HEK293 (cell line): ENCODE measurements at regions not wholly inside any gene's neighbourhood (a gene's known extent, or its start where the extent isn't known, plus 50 kb on each side); places are given as distances from the start of the nearest gene placed in this dataset.

Source experiments
- CTCF ChIA-PET: fragments of 350-600 bp; formaldehyde crosslinking; extraction: SDS; loops from one replicate; lab custom pipeline; 2021; ENCODE audit warnings: antibody characterized with exemption; lab: Yijun Ruan, JAX
- POLR2A ChIA-PET: fragments of 300-600 bp; formaldehyde crosslinking; extraction: SDS; loops from one replicate; lab custom pipeline; 2020; ENCODE audit warnings: antibody characterized with exemption, inconsistent platforms; lab: Yijun Ruan, JAX
- H3K27ac ChIP-seq: fragments of 200-500 bp; sonication (Bioruptor generic); 2 replicates; pipeline ENCODE4 v1.5.1; 2014; ENCODE audit warnings: low read depth, low read length, control low read depth, inconsistent platforms; ENCODE audit errors: extremely low read depth
- H3K36me3 ChIP-seq, 2 experiments: fragments of 200-500 bp in 1 of 2; sonication (Bioruptor generic) in 1 of 2; 1 replicate in 1 of 2; 2 replicates in 1 of 2; pipeline ENCODE4 v1.5.1; 2014 to 2017; ENCODE audit warnings: inconsistent platforms in 2 of 2, low read length in 2 of 2; ENCODE audit not compliant: control insufficient read depth in 2 of 2, insufficient read depth in 1 of 2
- H3K4me1 ChIP-seq: fragments of 200-500 bp; sonication (Bioruptor generic); 2 replicates; pipeline ENCODE4 v1.5.1; 2014; ENCODE audit warnings: mild to moderate bottlenecking, low read length, inconsistent platforms; ENCODE audit not compliant: control insufficient read depth, insufficient read depth
- H3K4me3 ChIP-seq: 2 replicates; pipeline ENCODE4 v1.5.1; 2011; ENCODE audit warnings: low read depth, mild to moderate bottlenecking, control low read depth, low read length, moderate library complexity
- H3K9me3 ChIP-seq: fragments of 200-500 bp; sonication (Bioruptor generic); 2 replicates; pipeline ENCODE4 v1.5.1; 2014; ENCODE audit warnings: low read depth, low read length, inconsistent platforms; ENCODE audit not compliant: control insufficient read depth, insufficient read depth
- OVOL3 ChIP-seq: fragments of 450-650 bp; formaldehyde crosslinking; IDR thresholded peaks from 2 replicates; pipeline ENCODE4 v1.5.1; 2016; ENCODE audit warnings: missing biosample characterization, missing genetic modification characterization
- SP3 ChIP-seq: fragments of 450-650 bp; formaldehyde crosslinking; IDR thresholded peaks from 2 replicates; pipeline ENCODE4 v1.5.1; 2016; ENCODE audit warnings: missing biosample characterization, missing genetic modification characterization
- YY1 ChIP-seq: fragments of 450-650 bp; formaldehyde crosslinking; IDR thresholded peaks from 2 replicates; pipeline ENCODE4 v1.5.1; 2018; ENCODE audit warnings: missing biosample characterization, missing genetic modification characterization
- YY2 ChIP-seq: fragments of 450-650 bp; formaldehyde crosslinking; IDR thresholded peaks from 2 replicates; pipeline ENCODE4 v1.5.1; 2016; ENCODE audit warnings: missing biosample characterization, missing genetic modification characterization
- ZIC2 ChIP-seq: fragments of 450-650 bp; formaldehyde crosslinking; IDR thresholded peaks from 2 replicates; pipeline ENCODE4 v1.5.1; 2016; ENCODE audit warnings: missing biosample characterization, missing genetic modification characterization
- ZNF2 ChIP-seq: fragments of 450-650 bp; formaldehyde crosslinking; IDR thresholded peaks from 2 replicates; pipeline ENCODE4 v1.5.1; 2016; ENCODE audit warnings: missing biosample characterization, missing genetic modification characterization
- ZNF26 ChIP-seq: fragments of 450-650 bp; formaldehyde crosslinking; IDR thresholded peaks from 2 replicates; pipeline ENCODE4 v1.5.1; 2016; ENCODE audit warnings: missing biosample characterization, missing genetic modification characterization
- ZNF335 ChIP-seq: fragments of 450-650 bp; formaldehyde crosslinking; conservative IDR thresholded peaks from 2 replicates; pipeline ENCODE4 v1.5.1; 2016; ENCODE audit warnings: missing biosample characterization, missing genetic modification characterization
- ZNF362 ChIP-seq: fragments of 450-650 bp; formaldehyde crosslinking; IDR thresholded peaks from 2 replicates; pipeline ENCODE4 v1.5.1; 2016; ENCODE audit warnings: missing biosample characterization, missing genetic modification characterization
- ZNF560 ChIP-seq: fragments of 450-650 bp; formaldehyde crosslinking; IDR thresholded peaks from 2 replicates; pipeline ENCODE4 v1.5.1; 2017; ENCODE audit warnings: missing biosample characterization, missing genetic modification characterization, borderline replicate concordance
- ZNF610 ChIP-seq: fragments of 450-650 bp; formaldehyde crosslinking; IDR thresholded peaks from 2 replicates; pipeline ENCODE4 v1.5.1; 2016; ENCODE audit warnings: missing biosample characterization, missing genetic modification characterization, borderline replicate concordance
- ZNF747 ChIP-seq: fragments of 450-650 bp; formaldehyde crosslinking; IDR thresholded peaks from 2 replicates; pipeline ENCODE4 v1.5.1; 2016; ENCODE audit warnings: missing biosample characterization, missing genetic modification characterization
- ZSCAN30 ChIP-seq: fragments of 450-650 bp; IDR thresholded peaks from 2 replicates; pipeline ENCODE4 v1.5.1; 2018; ENCODE audit warnings: missing biosample characterization, mild to moderate bottlenecking, missing genetic modification characterization, moderate library complexity
- TF ChIP-seq, protein P1 (sequence below): sonication (generic); formaldehyde crosslinking; IDR thresholded peaks from 2 replicates; pipeline ENCODE4 v1.8.1; 2022; ENCODE audit warnings: mild to moderate bottlenecking, moderate library complexity, missing genetic modification reagents
- TF ChIP-seq, protein P2 (sequence below): fragments of 450-650 bp; formaldehyde crosslinking; IDR thresholded peaks from 2 replicates; pipeline ENCODE4 v1.5.0; 2017; ENCODE audit warnings: missing biosample characterization, missing genetic modification characterization, borderline replicate concordance
- TF ChIP-seq, protein P3 (sequence below): fragments of 450-650 bp; formaldehyde crosslinking; IDR thresholded peaks from 2 replicates; pipeline ENCODE4 v1.5.1; 2016; ENCODE audit warnings: missing biosample characterization, missing genetic modification characterization
- TF ChIP-seq, protein P4 (sequence below): fragments of 450-650 bp; formaldehyde crosslinking; IDR thresholded peaks from 2 replicates; pipeline ENCODE4 v1.5.1; 2016; ENCODE audit warnings: missing biosample characterization, missing genetic modification characterization

GRCh38 chr20:55800552-55801245 lies 204.6 kb downstream of the CBLN4 start (continued):
- no peak for TF ChIP-seq ZNF610 (tag by site-specific recombination)
- TF ChIP-seq ZNF2 (tag by site-specific recombination), result no peak
- TF ChIP-seq YY1 (tag by site-specific recombination), result no peak
- no peak for TF ChIP-seq ZNF362
- no peak for TF ChIP-seq ZNF747 (tag by site-specific recombination)

- POLR2A ChIA-PET, result no interaction called here
- H3K27ac ChIP-seq, result no peak overlapping the region
- no peak overlapping the region for H3K4me3 ChIP-seq
- no peaks in the 10 kb centered on the region for H3K9me3 ChIP-seq
- CTCF ChIA-PET, result no interaction called here
- no peaks in the 10 kb centered on the region for H3K36me3 ChIP-seq
- TF ChIP-seq YY2 (tag by site-specific recombination), result no peak
- TF ChIP-seq OVOL3 (tag by site-specific recombination), result no peak
- no peak for TF ChIP-seq ZNF560 (tag by site-specific recombination)
- TF ChIP-seq ZIC2 (tag by site-specific recombination), result no peak
- TF ChIP-seq SP3 (tag by site-specific recombination), result no peak
- TF ChIP-seq, protein P1, sequence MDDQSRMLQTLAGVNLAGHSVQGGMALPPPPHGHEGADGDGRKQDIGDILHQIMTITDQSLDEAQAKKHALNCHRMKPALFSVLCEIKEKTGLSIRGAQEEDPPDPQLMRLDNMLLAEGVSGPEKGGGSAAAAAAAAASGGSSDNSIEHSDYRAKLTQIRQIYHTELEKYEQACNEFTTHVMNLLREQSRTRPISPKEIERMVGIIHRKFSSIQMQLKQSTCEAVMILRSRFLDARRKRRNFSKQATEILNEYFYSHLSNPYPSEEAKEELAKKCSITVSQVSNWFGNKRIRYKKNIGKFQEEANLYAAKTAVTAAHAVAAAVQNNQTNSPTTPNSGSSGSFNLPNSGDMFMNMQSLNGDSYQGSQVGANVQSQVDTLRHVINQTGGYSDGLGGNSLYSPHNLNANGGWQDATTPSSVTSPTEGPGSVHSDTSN (CRISPR knock-in tag), result no peak
- TF ChIP-seq, protein P2, sequence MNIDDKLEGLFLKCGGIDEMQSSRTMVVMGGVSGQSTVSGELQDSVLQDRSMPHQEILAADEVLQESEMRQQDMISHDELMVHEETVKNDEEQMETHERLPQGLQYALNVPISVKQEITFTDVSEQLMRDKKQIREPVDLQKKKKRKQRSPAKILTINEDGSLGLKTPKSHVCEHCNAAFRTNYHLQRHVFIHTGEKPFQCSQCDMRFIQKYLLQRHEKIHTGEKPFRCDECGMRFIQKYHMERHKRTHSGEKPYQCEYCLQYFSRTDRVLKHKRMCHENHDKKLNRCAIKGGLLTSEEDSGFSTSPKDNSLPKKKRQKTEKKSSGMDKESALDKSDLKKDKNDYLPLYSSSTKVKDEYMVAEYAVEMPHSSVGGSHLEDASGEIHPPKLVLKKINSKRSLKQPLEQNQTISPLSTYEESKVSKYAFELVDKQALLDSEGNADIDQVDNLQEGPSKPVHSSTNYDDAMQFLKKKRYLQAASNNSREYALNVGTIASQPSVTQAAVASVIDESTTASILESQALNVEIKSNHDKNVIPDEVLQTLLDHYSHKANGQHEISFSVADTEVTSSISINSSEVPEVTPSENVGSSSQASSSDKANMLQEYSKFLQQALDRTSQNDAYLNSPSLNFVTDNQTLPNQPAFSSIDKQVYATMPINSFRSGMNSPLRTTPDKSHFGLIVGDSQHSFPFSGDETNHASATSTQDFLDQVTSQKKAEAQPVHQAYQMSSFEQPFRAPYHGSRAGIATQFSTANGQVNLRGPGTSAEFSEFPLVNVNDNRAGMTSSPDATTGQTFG (tag by site-specific recombination), result no peak
- TF ChIP-seq, protein P3, sequence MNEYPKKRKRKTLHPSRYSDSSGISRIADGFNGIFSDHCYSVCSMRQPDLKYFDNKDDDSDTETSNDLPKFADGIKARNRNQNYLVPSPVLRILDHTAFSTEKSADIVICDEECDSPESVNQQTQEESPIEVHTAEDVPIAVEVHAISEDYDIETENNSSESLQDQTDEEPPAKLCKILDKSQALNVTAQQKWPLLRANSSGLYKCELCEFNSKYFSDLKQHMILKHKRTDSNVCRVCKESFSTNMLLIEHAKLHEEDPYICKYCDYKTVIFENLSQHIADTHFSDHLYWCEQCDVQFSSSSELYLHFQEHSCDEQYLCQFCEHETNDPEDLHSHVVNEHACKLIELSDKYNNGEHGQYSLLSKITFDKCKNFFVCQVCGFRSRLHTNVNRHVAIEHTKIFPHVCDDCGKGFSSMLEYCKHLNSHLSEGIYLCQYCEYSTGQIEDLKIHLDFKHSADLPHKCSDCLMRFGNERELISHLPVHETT (tag by site-specific recombination), result no peak
- no peak for TF ChIP-seq ZSCAN30 (tag by site-specific recombination)
- TF ChIP-seq ZNF335 (tag by site-specific recombination), result no peak
- no peak for TF ChIP-seq ZNF26 (tag by site-specific recombination)
- TF ChIP-seq, protein P4, sequence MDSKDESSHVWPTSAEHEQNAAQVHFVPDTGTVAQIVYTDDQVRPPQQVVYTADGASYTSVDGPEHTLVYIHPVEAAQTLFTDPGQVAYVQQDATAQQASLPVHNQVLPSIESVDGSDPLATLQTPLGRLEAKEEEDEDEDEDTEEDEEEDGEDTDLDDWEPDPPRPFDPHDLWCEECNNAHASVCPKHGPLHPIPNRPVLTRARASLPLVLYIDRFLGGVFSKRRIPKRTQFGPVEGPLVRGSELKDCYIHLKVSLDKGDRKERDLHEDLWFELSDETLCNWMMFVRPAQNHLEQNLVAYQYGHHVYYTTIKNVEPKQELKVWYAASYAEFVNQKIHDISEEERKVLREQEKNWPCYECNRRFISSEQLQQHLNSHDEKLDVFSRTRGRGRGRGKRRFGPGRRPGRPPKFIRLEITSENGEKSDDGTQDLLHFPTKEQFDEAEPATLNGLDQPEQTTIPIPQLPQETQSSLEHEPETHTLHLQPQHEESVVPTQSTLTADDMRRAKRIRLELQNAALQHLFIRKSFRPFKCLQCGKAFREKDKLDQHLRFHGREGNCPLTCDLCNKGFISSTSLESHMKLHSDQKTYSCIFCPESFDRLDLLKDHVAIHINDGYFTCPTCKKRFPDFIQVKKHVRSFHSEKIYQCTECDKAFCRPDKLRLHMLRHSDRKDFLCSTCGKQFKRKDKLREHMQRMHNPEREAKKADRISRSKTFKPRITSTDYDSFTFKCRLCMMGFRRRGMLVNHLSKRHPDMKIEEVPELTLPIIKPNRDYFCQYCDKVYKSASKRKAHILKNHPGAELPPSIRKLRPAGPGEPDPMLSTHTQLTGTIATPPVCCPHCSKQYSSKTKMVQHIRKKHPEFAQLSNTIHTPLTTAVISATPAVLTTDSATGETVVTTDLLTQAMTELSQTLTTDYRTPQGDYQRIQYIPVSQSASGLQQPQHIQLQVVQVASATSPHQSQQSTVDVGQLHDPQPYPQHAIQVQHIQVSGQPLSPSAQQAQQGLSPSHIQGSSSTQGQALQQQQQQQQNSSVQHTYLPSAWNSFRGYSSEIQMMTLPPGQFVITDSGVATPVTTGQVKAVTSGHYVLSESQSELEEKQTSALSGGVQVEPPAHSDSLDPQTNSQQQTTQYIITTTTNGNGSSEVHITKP (tag by site-specific recombination), result no peak
- TF ChIP-seq, all 188 proteins: peak for 0
- H3K4me1 ChIP-seq, result no peaks in the 10 kb centered on the region
Observed at GRCh38 chr20:55793986-55794385, 211.3 kb downstream of the CBLN4 start.
